GM12878 (cell line): ENCODE measurements at regions not wholly inside any gene's neighbourhood (a gene's known extent, or its start where the extent isn't known, plus 50 kb on each side); places are given as distances from the start of the nearest gene placed in this dataset.

ENCODE experiments used
- ATAC-seq: fragments of 200-7000 bp; cut with Tn5 transposase; 3 replicates; pipeline ENCODE4 v1.9.1; 2020; ENCODE audit warnings: mild to moderate bottlenecking, moderate library complexity
- BruUV-seq: library from RNA; stranded (reverse); fragments of 400-500 nt; replicated peaks from 2 replicates; lab custom pipeline; 2021; lab: Mats Ljungman, UMichigan
- CTCF ChIA-PET: fragments of 300-600 bp; sonication (Branson Sonifier 250); formaldehyde crosslinking; extraction: SDS; loops from one replicate; lab custom pipeline; 2021; ENCODE audit warnings: inconsistent platforms; lab: Yijun Ruan, JAX
- POLR2A ChIA-PET: fragments of 350-600 bp; formaldehyde crosslinking; extraction: SDS; loops from one replicate; lab custom pipeline; 2021; ENCODE audit warnings: inconsistent platforms; lab: Charles Lee
- RAD21 ChIA-PET: fragments of 300-600 bp; sonication (Branson Sonifier 250); formaldehyde crosslinking; loops from one replicate; lab custom pipeline; 2023; ENCODE audit warnings: antibody characterized with exemption; ENCODE audit not compliant: unreplicated experiment; lab: Charles Lee
- SMC1A ChIA-PET: fragments of 300-600 bp; sonication (Branson Sonifier 250); formaldehyde crosslinking; loops from one replicate; lab custom pipeline; 2023; ENCODE audit not compliant: unreplicated experiment, uncharacterized antibody; lab: Charles Lee
- DNase-seq: peaks from one replicate; pipeline ENCODE4 v3.0.0-alpha.2; 2011; ENCODE audit warnings: low read depth, low spot score
- FAIRE-seq: peaks from 3 replicates; lab custom pipeline; 2011; peaks lifted over from hg19 to GRCh38; lab: Jason Lieb, UNC
- H2AFZ ChIP-seq: 2 replicates; pipeline ENCODE4 v1.6.0; 2011; ENCODE audit warnings: low read depth, low read length, control low read depth; ENCODE audit not compliant: control insufficient read depth
- H3K27ac ChIP-seq: 2 replicates; pipeline ENCODE4 v1.5.1; 2011; ENCODE audit warnings: control low read depth; ENCODE audit not compliant: control insufficient read depth, insufficient read depth
- H3K27me3 ChIP-seq, 2 experiments: replicated peaks in 1 of 2; 2 replicates each; pipeline versions ENCODE4 v1.6.0 to v1.6.1; 2011; ENCODE audit warnings: low read length in 1 of 2; ENCODE audit not compliant: control insufficient read depth in 2 of 2, insufficient read depth in 2 of 2
- H3K36me3 ChIP-seq, 2 experiments: 2 replicates each; pipeline ENCODE4 v1.5.1; 2011; ENCODE audit warnings: low read length in 1 of 2; ENCODE audit not compliant: control insufficient read depth in 2 of 2, insufficient read depth in 2 of 2
- H3K4me1 ChIP-seq: 2 replicates; pipeline ENCODE4 v1.6.1; 2011; ENCODE audit warnings: mild to moderate bottlenecking, low read length, moderate library complexity, mixed read lengths; ENCODE audit not compliant: control insufficient read depth, insufficient read depth
- H3K4me2 ChIP-seq: 2 replicates; pipeline ENCODE4 v1.6.0; 2011; ENCODE audit warnings: control low read depth; ENCODE audit not compliant: control insufficient read depth, insufficient read depth
- H3K4me3 ChIP-seq: fragments of 200-600 bp; sonication (generic); 2 replicates; pipeline ENCODE4 v1.5.1; 2016
- H3K79me2 ChIP-seq: 2 replicates; pipeline ENCODE4 v1.6.0; 2011; ENCODE audit warnings: low read length; ENCODE audit not compliant: control insufficient read depth, insufficient read depth
- H3K9ac ChIP-seq: 2 replicates; pipeline ENCODE4 v1.8.0; 2011; ENCODE audit warnings: low read length, control low read depth, mixed read lengths; ENCODE audit not compliant: control insufficient read depth, insufficient read depth
- H3K9me3 ChIP-seq: replicated peaks from 3 replicates; pipeline ENCODE4 v1.5.1; 2011; ENCODE audit warnings: mild to moderate bottlenecking, low read length; ENCODE audit not compliant: control insufficient read depth, insufficient read depth
- H4K20me1 ChIP-seq: 2 replicates; pipeline ENCODE4 v1.6.0; 2011; ENCODE audit not compliant: control insufficient read depth, insufficient read depth
- CHD1 ChIP-seq: IDR thresholded peaks from 2 replicates; pipeline ENCODE4 v1.6.1; 2012; ENCODE audit warnings: low read depth, low read length, improper control_type of control experiment
- CTCF ChIP-seq, 3 experiments: IDR thresholded peaks in 2 of 3; conservative IDR thresholded peaks in 1 of 3; 2 replicates each; pipeline ENCODE4 v1.5.1; 2011; ENCODE audit warnings: low read depth in 3 of 3, low read length in 3 of 3, mild to moderate bottlenecking in 3 of 3, control low read depth in 2 of 3, moderate library complexity in 2 of 3, inconsistent platforms in 1 of 3, mixed read lengths in 1 of 3; ENCODE audit not compliant: control insufficient read depth in 2 of 3, insufficient read depth in 1 of 3; ENCODE audit errors: extremely low read depth in 1 of 3
- RAD21 ChIP-seq: IDR thresholded peaks from 2 replicates; pipeline ENCODE4 v1.6.1; 2011; ENCODE audit warnings: mild to moderate bottlenecking, low read depth, low read length, moderate library complexity; ENCODE audit not compliant: insufficient read depth
- in situ Hi-C: fragments of 300-500 bp; cut with MboI; formaldehyde crosslinking; loops from 9 replicates; pipeline ENCODE4 v1.14.3; 2018; ENCODE audit warnings: mixed read lengths
- intact Hi-C: fragments of 100-400 bp; cut with micrococcal nuclease; formaldehyde crosslinking; loops from one replicate; pipeline ENCODE4 v1.14.2; 2022; ENCODE audit not compliant: unreplicated experiment

- Histone ChIP-seq H3K79me2 (no peaks in the 10 kb centered on the region), H4K20me1 (no peaks in the 10 kb centered on the region), H3K4me3 (no peak overlapping the region), H2AFZ (no peak overlapping the region), H3K9ac (no peak overlapping the region), H3K27ac (no peak overlapping the region), H3K9me3 (no peaks in the 10 kb centered on the region), H3K4me2 (no peak overlapping the region), H3K36me3 (no peaks in the 10 kb centered on the region), H3K4me1 (no peaks in the 10 kb centered on the region), H3K27me3 (no peaks in the 10 kb centered on the region)
- in situ Hi-C loops: no loop called here
- TF ChIP-seq CTCF (IDR thresholded peaks at IDR 0.05 in 2 of 3, conservative IDR thresholded peaks at IDR 0.05 in 1 of 3; ENCODE audit: control insufficient read depth in 2 of 3, extremely low read depth in 1 of 3, insufficient read depth in 1 of 3, low read depth in 3 of 3, low read length in 3 of 3): peak in 1 of 3 experiments; percentile 15; a peak in 1 of 6 replicates
- 0 out of 2 replicates have a peak, but pooled peaks have one; percentile 18 for TF ChIP-seq RAD21
- no peak for TF ChIP-seq CHD1
- intact Hi-C loops: no loop called here
- SMC1A ChIA-PET: interaction anchor here (0.7 to 1.5 kb wide), 3 partner anchors 12 to 194 kb away, joined by 3 to 6 read pairs (median 3); no protein-coding TSS in a partner anchor
- ATAC-seq (no peak; the same call in 2 of the 3 replicates), FAIRE-seq (no peak), DNase-seq (no peak)
- POLR2A ChIA-PET: interaction anchor here (0.6 kb wide), 1 partner anchor 1839 kb away, joined by 3 read pairs; no protein-coding TSS in a partner anchor
- no TSS peak for BruUV-seq
- CTCF ChIA-PET: interaction anchor here (0.7 to 2.0 kb wide), 5 partner anchors 11 to 195 kb away, joined by 3 to 6 read pairs (median 4); no protein-coding TSS in a partner anchor
- RAD21 ChIA-PET: no interaction called here
These were observed 216.6 kb downstream of the HNMT start for GRCh38 chr2:138180692-138181386.
